H1 (cell line): ENCODE measurements at regions not wholly inside any gene's neighbourhood (a gene's known extent, or its start where the extent isn't known, plus 50 kb on each side); places are given as distances from the start of the nearest gene placed in this dataset.

Experiments
- CTCF ChIA-PET: fragments of 300-600 bp; sonication (Branson Sonifier 250); formaldehyde crosslinking; loops from one replicate; lab custom pipeline; 2021; ENCODE audit not compliant: partially characterized antibody; lab: Charles Lee
- POLR2A ChIA-PET: fragments of 300-600 bp; sonication (Branson Sonifier 250); formaldehyde crosslinking; loops from one replicate; lab custom pipeline; 2021; ENCODE audit warnings: inconsistent platforms; ENCODE audit not compliant: partially characterized antibody; lab: Charles Lee
- DNase-seq, 2 experiments: peaks; one replicate each; pipeline versions ENCODE4 v3.0.0 to v3.0.0-alpha.2; 2010 to 2022; ENCODE audit warnings: low spot score in 2 of 2, low read depth in 1 of 2, mixed read lengths in 1 of 2
- FAIRE-seq: peaks from 2 replicates; lab custom pipeline; 2011; peaks lifted over from hg19 to GRCh38; lab: Jason Lieb, UNC
- H2AFZ ChIP-seq: 2 replicates; pipeline ENCODE4 v1.8.1; 2012; ENCODE audit warnings: low read length, inconsistent platforms
- H2AK5ac ChIP-seq: 2 replicates; pipeline ENCODE4 v1.6.1; 2013; ENCODE audit warnings: low read depth, low read length
- H2BK120ac ChIP-seq: replicated peaks from 2 replicates; pipeline ENCODE3; 2013; ENCODE audit warnings: low read depth, low read length, inconsistent platforms
- H2BK12ac ChIP-seq: 2 replicates; pipeline ENCODE4 v1.6.1; 2013; ENCODE audit warnings: low read depth, low read length
- H2BK15ac ChIP-seq: 2 replicates; pipeline ENCODE4 v1.6.1; 2013; ENCODE audit warnings: low read length
- H2BK20ac ChIP-seq: 2 replicates; pipeline ENCODE4 v1.6.1; 2013; ENCODE audit warnings: low read length
- H2BK5ac ChIP-seq: 2 replicates; pipeline ENCODE4 v1.6.1; 2013; ENCODE audit warnings: low read depth, low read length
- H3K14ac ChIP-seq: 2 replicates; pipeline ENCODE4 v1.6.1; 2013; ENCODE audit warnings: inconsistent platforms; ENCODE audit not compliant: insufficient read length
- H3K18ac ChIP-seq: 2 replicates; pipeline ENCODE4 v1.6.1; 2013; ENCODE audit warnings: low read length; ENCODE audit errors: extremely low read depth
- H3K23ac ChIP-seq: 2 replicates; pipeline ENCODE4 v1.6.1; 2013; ENCODE audit warnings: inconsistent platforms; ENCODE audit not compliant: insufficient read length
- H3K23me2 ChIP-seq: 2 replicates; pipeline ENCODE4 v1.6.1; 2013; ENCODE audit warnings: low read depth, low read length
- H3K27ac ChIP-seq: 2 replicates; pipeline ENCODE4 v1.6.1; 2011; ENCODE audit warnings: low read depth, low read length, inconsistent platforms
- H3K27me3 ChIP-seq, 4 experiments: replicated peaks in 1 of 4; 1 replicate in 1 of 4; 2 replicates in 3 of 4; pipeline versions ENCODE4 v1.6.1 to v1.8.1; 2011 to 2013; ENCODE audit warnings: low read length in 3 of 4, mild to moderate bottlenecking in 3 of 4, inconsistent platforms in 2 of 4, mixed read lengths in 2 of 4, moderate library complexity in 1 of 4; ENCODE audit not compliant: control insufficient read depth in 3 of 4, insufficient read depth in 3 of 4; ENCODE audit errors: extremely low read depth in 1 of 4
- H3K36me3 ChIP-seq, 4 experiments: 2 replicates each; pipeline versions ENCODE4 v1.6.1 to v1.8.1; 2011 to 2013; ENCODE audit warnings: mild to moderate bottlenecking in 4 of 4, low read length in 3 of 4, moderate library complexity in 2 of 4, control low read depth in 1 of 4, inconsistent platforms in 1 of 4; ENCODE audit not compliant: insufficient read depth in 4 of 4, control insufficient read depth in 2 of 4
- H3K4ac ChIP-seq: replicated peaks from 2 replicates; pipeline ENCODE3; 2013; ENCODE audit warnings: low read length, low read depth, mixed read lengths, inconsistent platforms; ENCODE audit not compliant: insufficient read length
- H3K4me1 ChIP-seq, 4 experiments: replicated peaks in 1 of 4; 1 replicate in 1 of 4; 2 replicates in 3 of 4; pipeline versions ENCODE4 v1.6.1 to v1.8.1; 2011 to 2013; ENCODE audit warnings: low read length in 3 of 4, inconsistent platforms in 2 of 4, mixed read lengths in 1 of 4; ENCODE audit not compliant: insufficient read depth in 4 of 4, control insufficient read depth in 3 of 4
- H3K4me2 ChIP-seq, 2 experiments: 2 replicates each; pipeline versions ENCODE4 v1.6.1 to v1.8.1; 2011 to 2013; ENCODE audit warnings: low read depth in 2 of 2, low read length in 2 of 2, control low read depth in 1 of 2, inconsistent platforms in 1 of 2, mild to moderate bottlenecking in 1 of 2; ENCODE audit not compliant: insufficient read depth in 1 of 2
- H3K4me3 ChIP-seq, 4 experiments: fragments of 200-600, 300-600 bp in 1 of 4; sonication (generic), shearing (Covaris generic), sonication (Bioruptor Twin) in 1 of 4; 2 replicates each; pipeline versions ENCODE4 v1.5.1 to v1.8.1; 2011 to 2016; ENCODE audit warnings: low read length in 4 of 4, low read depth in 3 of 4, control low read depth in 2 of 4, inconsistent platforms in 2 of 4, mild to moderate bottlenecking in 2 of 4, mixed read lengths in 1 of 4, moderate library complexity in 1 of 4; ENCODE audit not compliant: insufficient read depth in 2 of 4; ENCODE audit errors: extremely low read depth in 1 of 4
- H3K56ac ChIP-seq: replicated peaks from 2 replicates; pipeline ENCODE3; 2013; ENCODE audit warnings: low read depth, mild to moderate bottlenecking, mixed read lengths, low read length, inconsistent platforms; ENCODE audit not compliant: insufficient read length
- H3K79me1 ChIP-seq: 2 replicates; pipeline ENCODE4 v1.6.1; 2013; ENCODE audit warnings: low read depth, low read length, control low read depth
- H3K79me2 ChIP-seq, 2 experiments: 2 replicates each; pipeline versions ENCODE4 v1.6.1 to v1.8.1; 2012 to 2013; ENCODE audit warnings: low read length in 2 of 2, mild to moderate bottlenecking in 2 of 2, inconsistent platforms in 1 of 2; ENCODE audit not compliant: insufficient read depth in 2 of 2, control insufficient read depth in 1 of 2
- H3K9ac ChIP-seq, 4 experiments: replicated peaks in 1 of 4; 1 replicate in 1 of 4; 2 replicates in 3 of 4; pipeline versions ENCODE4 v1.6.1 to v1.8.1; 2011 to 2013; ENCODE audit warnings: low read depth in 3 of 4, low read length in 3 of 4, control low read depth in 2 of 4, mild to moderate bottlenecking in 2 of 4, moderate library complexity in 2 of 4, inconsistent platforms in 1 of 4; ENCODE audit errors: extremely low read depth in 1 of 4
- H3K9me3 ChIP-seq, 2 experiments: 2 replicates each; pipeline versions ENCODE4 v1.6.1 to v1.8.1; 2012 to 2013; ENCODE audit warnings: mild to moderate bottlenecking in 2 of 2, moderate library complexity in 2 of 2, control low read depth in 1 of 2, inconsistent platforms in 1 of 2, low read depth in 1 of 2, low read length in 1 of 2, mixed read lengths in 1 of 2; ENCODE audit not compliant: insufficient read depth in 2 of 2
- H4K20me1 ChIP-seq, 2 experiments: replicated peaks in 1 of 2; 2 replicates each; pipeline versions ENCODE3 to v1.8.1; 2011 to 2013; ENCODE audit warnings: inconsistent platforms in 2 of 2, low read length in 2 of 2, mild to moderate bottlenecking in 1 of 2; ENCODE audit not compliant: insufficient read depth in 2 of 2, control insufficient read depth in 1 of 2
- H4K5ac ChIP-seq: 2 replicates; pipeline ENCODE4 v1.6.1; 2013; ENCODE audit warnings: low read length, low read depth, mixed read lengths, inconsistent platforms; ENCODE audit not compliant: insufficient read length
- H4K8ac ChIP-seq: 2 replicates; pipeline ENCODE4 v1.8.0; 2013; ENCODE audit warnings: mild to moderate bottlenecking, moderate library complexity, low read length, inconsistent platforms; ENCODE audit not compliant: insufficient read depth; ENCODE audit errors: extremely low read depth
- H4K91ac ChIP-seq: replicated peaks from 2 replicates; pipeline ENCODE3; 2013; ENCODE audit warnings: low read length, mixed read lengths, inconsistent platforms; ENCODE audit not compliant: insufficient read length
- ATF2 ChIP-seq: IDR thresholded peaks from 2 replicates; pipeline ENCODE4 v1.6.1; 2012; ENCODE audit warnings: low read length, inconsistent platforms
- CTBP2 ChIP-seq: IDR thresholded peaks from 2 replicates; pipeline ENCODE4 v1.7.0; 2011; ENCODE audit warnings: borderline replicate concordance, mild to moderate bottlenecking, moderate library complexity, mixed read lengths, low read length; ENCODE audit not compliant: insufficient read depth, insufficient read length
- EGR1 ChIP-seq: IDR thresholded peaks from 2 replicates; pipeline ENCODE4 v1.6.1; 2011; ENCODE audit warnings: low read depth, low read length, borderline replicate concordance
- EP300 ChIP-seq, 2 experiments: IDR thresholded peaks; 1 replicate in 1 of 2; 2 replicates in 1 of 2; pipeline ENCODE4 v1.6.1; 2011 to 2012; ENCODE audit warnings: low read depth in 2 of 2, low read length in 2 of 2, mild to moderate bottlenecking in 2 of 2, borderline replicate concordance in 1 of 2, inconsistent platforms in 1 of 2, moderate library complexity in 1 of 2
- EZH2 ChIP-seq: fragments of 200-600 bp; sonication (generic); IDR thresholded peaks from 2 replicates; pipeline ENCODE4 v1.7.1; 2012; ENCODE audit warnings: low read depth, mild to moderate bottlenecking, moderate library complexity, low read length, inconsistent platforms; ENCODE audit not compliant: severe bottlenecking
- JUND ChIP-seq: IDR thresholded peaks from 2 replicates; pipeline ENCODE4 v1.6.1; 2011; ENCODE audit warnings: mild to moderate bottlenecking, improper control_type of control experiment, low read length
- KDM5A ChIP-seq: fragments of 200-600 bp; IDR thresholded peaks from 2 replicates; pipeline ENCODE4 v1.7.1; 2012; ENCODE audit warnings: mild to moderate bottlenecking, low read length, inconsistent platforms, mixed read lengths
- MAX ChIP-seq: IDR thresholded peaks from 2 replicates; pipeline ENCODE4 v1.6.1; 2012; ENCODE audit warnings: inconsistent platforms
- POU5F1 ChIP-seq: IDR thresholded peaks from 2 replicates; pipeline ENCODE4 v1.6.1; 2011; ENCODE audit warnings: low read depth, mild to moderate bottlenecking, low read length, moderate library complexity
- RBBP5 ChIP-seq: IDR thresholded peaks from 2 replicates; pipeline ENCODE4 v1.7.1; 2012; ENCODE audit warnings: low read depth, mild to moderate bottlenecking, inconsistent platforms, low read length, moderate library complexity, borderline replicate concordance
- RFX5 ChIP-seq: IDR thresholded peaks from 2 replicates; pipeline ENCODE4 v1.6.1; 2011; ENCODE audit warnings: low read depth, low read length, improper control_type of control experiment, borderline replicate concordance
- ZNF274 ChIP-seq: IDR thresholded peaks from 2 replicates; pipeline ENCODE4 v1.7.0; 2012; ENCODE audit warnings: low read length, borderline replicate concordance; ENCODE audit errors: extremely low read depth
- WGBS, 2 experiments: shearing (Covaris generic) in 1 of 2; methylation state at CpG; one replicate each; pipeline versions ENCODE4 v1.1.6 to v1.1.7; 2013 to 2015; ENCODE audit warnings: low lambda C conversion rate in 2 of 2, mixed read lengths in 2 of 2, inconsistent platforms in 1 of 2, low coverage in 1 of 2, missing lambda C conversion rate in 1 of 2; ENCODE audit not compliant: insufficient replicate concordance in 2 of 2, insufficient coverage in 1 of 2, insufficient read length in 1 of 2; ENCODE audit errors: extremely low coverage in 1 of 2, missing lambda C conversion rate in 1 of 2; 5-methylcytosine and 5-hydroxymethylcytosine counted together

GRCh38 chr11:119861160-119861559, 132.2 kb upstream of the NECTIN1 start:
- Histone ChIP-seq H4K8ac (no peak overlapping the region), H3K4me1 (peaks cover 0 to 4% (median 1%) of the 10 kb centered on the region in 4 experiments; a peak in 3 of 7 replicates), H3K14ac (no peak overlapping the region), H3K18ac (no peak overlapping the region), H2BK15ac (no peak overlapping the region), H3K36me3 (no peaks in the 10 kb centered on the region), H3K56ac (no peak overlapping the region), H4K91ac (no peak overlapping the region), H3K23ac (no peak overlapping the region), H3K4me2 (no peak overlapping the region), H2AK5ac (no peak overlapping the region), H3K79me1 (no peaks in the 10 kb centered on the region), H2BK5ac (no peak overlapping the region), H3K79me2 (no peaks in the 10 kb centered on the region), H2BK120ac (no peak overlapping the region), H3K27me3 (no peaks in the 10 kb centered on the region; a peak in 2 of 7 replicates), H2BK20ac (no peak overlapping the region), H3K9ac (no peak overlapping the region), H4K20me1 (peaks cover 0 to 1% of the 10 kb centered on the region in 2 experiments), H2BK12ac (no peak overlapping the region), H2AFZ (no peak overlapping the region), H3K9me3 (peaks cover 0 to 3% of the 10 kb centered on the region in 2 experiments; a peak in 1 of 4 replicates), H3K4ac (no peak overlapping the region), H3K23me2 (no peaks in the 10 kb centered on the region), H3K4me3 (no peak overlapping the region), H3K27ac (no peak overlapping the region), H4K5ac (no peak overlapping the region)
- DNase-seq (no peak), FAIRE-seq (no peak)
- ChIA-PET CTCF (interaction anchor here (1.4 kb wide), 1 partner anchor 140 kb away, joined by 3 read pairs; no protein-coding TSS in a partner anchor), POLR2A (no interaction called here)
- WGBS, 2 experiments, result 89% methylated on average over 5 of the region's 5 CpGs; no CpG with 5 or more reads in 1 of the 2 experiments
- no peak for TF ChIP-seq RFX5
- no peak for TF ChIP-seq KDM5A
- no peak for TF ChIP-seq CTBP2
- TF ChIP-seq RBBP5, result no peak
- no peak for TF ChIP-seq MAX
- no peak for TF ChIP-seq EP300 (IDR thresholded peaks at IDR 0.05; ENCODE audit: borderline replicate concordance in 1 of 2, low read depth in 2 of 2, low read length in 2 of 2)
- TF ChIP-seq POU5F1, result no peak
- TF ChIP-seq EZH2, result no peak
- TF ChIP-seq EGR1, result no peak
- TF ChIP-seq ATF2, result no peak
- no peak for TF ChIP-seq JUND
- no peak for TF ChIP-seq ZNF274
